GM08714 (cell line): ENCODE measurements at regions not wholly inside any gene's neighbourhood (a gene's known extent, or its start where the extent isn't known, plus 50 kb on each side); places are given as distances from the start of the nearest gene placed in this dataset.

Experiments
- H3K4me3 ChIP-seq: fragments of 200-500 bp; sonication (Bioruptor generic); 2 replicates; pipeline ENCODE4 v1.5.1; 2014; ENCODE audit warnings: mild to moderate bottlenecking, low read length, inconsistent platforms
- ZNF274 ChIP-seq: IDR thresholded peaks from 2 replicates; pipeline ENCODE4 v1.6.1; 2012; ENCODE audit warnings: mild to moderate bottlenecking, low read depth, low read length

GRCh38 chr22:47370448-47371262, 608.2 kb downstream of the TBC1D22A start:
- TF ChIP-seq ZNF274, result no peak
- no peak overlapping the region for H3K4me3 ChIP-seq

DNA sequence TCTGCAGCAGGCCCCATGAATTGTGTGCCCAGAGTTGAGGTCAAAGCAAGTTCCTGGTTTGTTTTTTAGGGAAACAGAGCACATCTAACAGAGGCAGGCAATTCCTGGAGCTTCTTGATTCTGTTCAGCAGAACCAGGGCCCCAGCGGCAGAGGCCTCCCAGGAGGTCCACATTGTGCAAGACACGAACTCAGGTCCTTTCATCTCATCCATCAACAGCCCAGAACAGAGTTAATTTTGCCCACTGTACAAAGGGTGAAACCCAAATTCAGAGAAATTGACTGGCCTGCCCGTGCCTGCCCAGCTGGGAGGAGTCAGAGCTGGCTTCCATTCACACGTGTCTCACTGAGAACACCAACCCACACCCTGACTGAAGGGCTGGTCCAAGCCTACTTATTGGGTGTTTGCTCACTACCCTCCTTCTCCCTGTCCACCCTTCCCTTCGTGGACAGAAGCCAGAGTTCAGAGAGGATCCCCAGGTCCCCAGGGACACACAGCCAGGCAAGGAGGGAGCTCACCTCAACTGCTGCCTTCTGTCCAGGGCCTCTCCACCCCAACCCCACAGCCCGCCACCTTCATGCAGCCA, 607.1 kb downstream of the TBC1D22A start:
- no peak for TF ChIP-seq ZNF274
- no peak overlapping the region for H3K4me3 ChIP-seq

DNA sequence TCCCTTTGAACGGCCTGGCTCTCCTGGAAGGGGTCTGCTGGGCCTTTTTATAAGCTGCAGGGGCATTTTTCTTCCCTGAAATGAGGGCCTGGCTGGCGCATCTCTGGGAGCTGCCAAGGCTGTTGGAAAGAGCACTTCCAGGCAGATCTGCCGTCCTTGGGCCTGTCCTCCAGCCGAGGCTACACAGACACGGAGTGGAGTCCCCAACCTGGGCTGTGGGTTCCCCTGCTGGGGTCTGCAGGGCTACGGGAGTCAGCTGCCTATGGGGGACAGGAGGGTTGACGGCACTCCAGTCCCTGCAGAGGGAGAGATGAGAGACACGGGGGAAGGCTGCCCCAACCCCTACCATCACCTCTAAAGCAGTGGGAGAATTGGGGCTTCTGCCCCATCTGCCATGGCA, 606.6 kb downstream of the TBC1D22A start:
- no peak for TF ChIP-seq ZNF274
- H3K4me3 ChIP-seq, result no peak overlapping the region

DNA sequence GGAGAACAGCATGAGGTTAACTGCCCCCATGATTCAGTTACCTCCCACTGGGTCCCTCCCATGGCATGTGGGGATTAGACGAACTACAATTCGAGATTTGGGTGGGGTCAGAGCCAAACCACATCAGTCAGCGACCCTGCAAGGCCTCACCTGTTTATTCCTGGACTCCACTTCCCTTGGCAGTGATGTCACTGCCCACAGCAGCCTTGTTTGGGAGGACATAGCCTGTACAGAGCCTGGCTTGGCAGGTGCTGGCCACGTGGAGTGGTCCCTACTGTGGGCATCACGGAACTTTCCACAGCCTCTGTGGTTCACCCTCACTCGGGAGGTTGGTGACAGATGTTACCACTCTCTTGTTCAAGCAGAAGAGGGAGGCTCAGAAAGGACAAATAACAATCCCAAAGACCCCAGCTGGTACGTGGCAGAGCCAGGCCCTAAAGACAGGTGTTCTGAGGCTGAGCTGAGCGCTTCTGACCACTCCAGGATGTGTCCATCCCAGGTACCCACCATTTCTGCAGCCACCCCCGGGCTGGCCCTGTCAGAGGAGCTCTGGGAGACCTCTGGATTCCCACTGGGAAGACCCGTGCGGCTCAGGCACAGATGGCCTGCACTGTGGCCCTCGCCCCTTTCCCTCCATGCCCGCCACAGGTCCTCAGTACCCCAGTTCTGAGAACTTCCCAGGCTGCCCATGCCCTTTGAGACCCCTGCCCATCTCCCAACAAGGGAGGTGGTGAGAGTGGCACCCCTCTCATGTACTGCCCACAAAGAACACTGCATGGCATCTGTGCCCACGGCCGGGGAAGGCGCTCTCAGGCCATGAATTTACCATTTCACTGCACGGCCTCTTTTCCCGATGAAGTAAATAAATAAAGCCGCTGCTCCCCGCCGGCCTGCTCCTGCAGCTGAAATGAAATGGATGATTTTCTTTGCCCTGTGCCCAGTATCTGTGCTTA, 605.8 kb downstream of the TBC1D22A start:
- no peak for TF ChIP-seq ZNF274
- H3K4me3 ChIP-seq, result no peak overlapping the region

GRCh38 chr22:47367107-47367690, 604.7 kb downstream of the TBC1D22A start:
- TF ChIP-seq ZNF274, result no peak
- H3K4me3 ChIP-seq, result no peak overlapping the region

DNA sequence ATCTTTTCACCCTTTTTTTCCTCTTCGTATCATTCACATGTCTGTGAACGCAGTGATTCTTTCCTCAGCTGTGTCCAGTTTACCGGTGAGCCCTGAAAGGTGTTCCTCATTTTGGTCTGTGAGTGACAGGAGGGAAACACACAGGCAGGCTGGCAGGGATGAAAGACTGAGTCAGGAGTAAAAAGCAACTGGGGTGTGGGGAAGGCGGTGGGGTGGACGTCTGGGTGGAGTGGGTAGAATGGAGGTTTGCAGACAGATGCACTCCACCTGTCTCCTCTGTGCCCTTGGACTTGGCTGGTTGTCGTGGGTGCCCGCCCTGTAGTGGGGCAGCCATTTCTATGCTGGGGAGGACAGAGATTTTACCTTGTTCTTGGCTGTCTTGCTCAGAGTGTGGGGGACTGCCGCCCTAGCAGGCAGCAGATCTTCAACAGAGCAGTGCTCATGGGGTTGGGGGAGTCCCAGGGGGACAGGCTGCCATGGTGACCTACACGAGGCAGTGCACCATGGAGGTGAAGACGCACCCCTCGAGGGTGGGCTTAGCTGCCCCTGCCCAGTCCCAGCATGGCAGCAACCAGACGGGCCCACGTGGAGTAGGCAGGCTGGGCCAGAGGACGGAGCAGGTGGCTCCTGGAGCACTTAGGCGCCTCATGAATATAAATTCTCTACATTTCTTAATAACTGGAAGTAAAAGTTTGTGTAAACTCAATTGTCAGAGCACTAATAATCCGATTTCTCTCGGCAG, 603.7 kb downstream of the TBC1D22A start:
- TF ChIP-seq ZNF274, result no peak
- H3K4me3 ChIP-seq, result no peak overlapping the region

GRCh38 chr22:47361247-47361646, 598.8 kb downstream of the TBC1D22A start:
- no peak for TF ChIP-seq ZNF274
- no peak overlapping the region for H3K4me3 ChIP-seq

GRCh38 chr22:47357493-47357892, 595.0 kb downstream of the TBC1D22A start:
- no peak overlapping the region for H3K4me3 ChIP-seq
- no peak for TF ChIP-seq ZNF274

DNA sequence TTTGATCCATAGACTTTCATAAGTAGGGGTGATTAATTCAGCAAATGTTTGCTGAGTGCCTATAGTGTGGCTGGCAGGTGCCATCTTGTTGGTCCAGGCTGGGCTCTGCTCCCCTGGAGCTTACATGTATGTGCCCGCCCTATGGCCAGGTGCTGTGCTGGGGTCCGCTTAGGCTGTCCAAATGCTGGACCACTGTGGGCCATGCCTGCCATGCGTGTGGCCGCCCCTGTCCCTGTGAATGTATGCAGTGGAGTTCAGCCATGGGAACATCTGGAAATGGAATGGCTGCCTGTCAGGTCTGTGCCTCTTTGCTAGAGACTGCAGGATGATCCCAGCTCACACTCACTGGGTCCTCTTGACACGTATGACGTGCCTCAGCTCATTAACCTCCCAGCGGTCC, 594.6 kb downstream of the TBC1D22A start:
- no peak for TF ChIP-seq ZNF274
- no peak overlapping the region for H3K4me3 ChIP-seq

- TF ChIP-seq ZNF274, result no peak
- no peak overlapping the region for H3K4me3 ChIP-seq
Measured at GRCh38 chr22:47356511-47357011, 594.1 kb downstream of the TBC1D22A start.

DNA sequence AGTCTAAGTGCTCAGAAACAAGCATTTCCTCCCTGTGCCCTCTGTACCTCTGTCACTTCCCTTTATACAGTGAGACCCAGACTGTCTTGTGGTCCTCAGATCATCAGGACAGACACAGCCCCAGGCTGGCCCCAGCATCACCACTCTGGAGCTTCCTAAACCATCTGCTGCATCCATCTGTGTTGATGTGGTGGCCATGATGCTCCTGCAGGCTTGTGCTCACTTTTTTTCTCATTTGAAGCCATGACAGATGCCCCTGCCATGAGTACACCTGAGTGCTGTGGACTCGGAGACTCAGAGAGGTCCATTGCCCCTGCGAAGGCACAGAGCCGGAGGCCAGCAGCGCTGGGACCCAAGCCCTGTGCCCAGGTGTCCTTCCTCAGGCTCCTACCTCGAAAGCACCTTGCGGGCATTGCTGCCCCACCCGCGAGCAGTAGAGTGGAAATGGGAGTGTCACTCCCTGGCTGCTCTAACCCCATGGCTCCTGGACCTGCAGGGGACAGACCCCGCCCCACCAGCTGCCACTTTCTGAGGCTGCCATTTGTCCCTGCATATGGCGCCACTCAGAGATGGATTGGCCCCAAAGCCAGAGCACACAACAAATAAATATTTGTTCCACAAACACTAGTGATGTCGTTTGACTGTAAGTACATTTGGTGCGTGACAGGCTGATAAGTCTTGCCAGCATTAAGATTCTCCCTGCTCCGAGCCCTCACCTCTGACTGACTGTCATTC, 593.5 kb downstream of the TBC1D22A start:
- no peak for TF ChIP-seq ZNF274
- no peak overlapping the region for H3K4me3 ChIP-seq

GRCh38 chr22:47355388-47355725, 592.9 kb downstream of the TBC1D22A start:
- H3K4me3 ChIP-seq, result no peak overlapping the region
- TF ChIP-seq ZNF274, result no peak
